ENCODE measurements at regions not wholly inside any gene's neighbourhood (a gene's known extent, or its start where the extent isn't known, plus 50 kb on each side); places are given as distances from the start of the nearest gene placed in this dataset.

DNA sequence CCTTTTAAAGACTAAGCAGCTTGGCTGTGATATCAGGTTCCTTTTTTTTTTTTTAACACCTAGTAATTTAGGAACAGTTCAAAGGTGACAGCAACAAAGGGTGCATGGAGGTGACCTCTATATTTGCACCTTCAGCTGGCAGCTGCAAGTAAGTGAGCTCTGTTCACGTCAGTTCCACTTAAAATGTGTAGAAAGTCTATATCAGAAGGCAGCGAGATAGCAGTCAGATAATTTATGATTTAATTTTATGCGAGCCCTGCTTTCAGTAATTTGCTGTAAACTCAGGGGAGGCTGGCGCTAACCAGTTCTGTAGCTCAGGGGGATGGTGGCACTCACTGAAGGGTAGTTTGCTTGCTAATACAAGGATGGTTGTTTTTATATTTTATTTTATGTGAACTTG, 602.8 kb upstream of the MMS22L start:
- TF ChIP-seq POLR2A (IDR thresholded peaks at IDR 0.05; ENCODE audit: low read length) (no peak), GATA1 (IDR thresholded peaks at IDR 0.05; ENCODE audit: low read depth, low read length) (no peak)
